ENCODE measurements at regions not wholly inside any gene's neighbourhood (a gene's known extent, or its start where the extent isn't known, plus 50 kb on each side); places are given as distances from the start of the nearest gene placed in this dataset.

DNA sequence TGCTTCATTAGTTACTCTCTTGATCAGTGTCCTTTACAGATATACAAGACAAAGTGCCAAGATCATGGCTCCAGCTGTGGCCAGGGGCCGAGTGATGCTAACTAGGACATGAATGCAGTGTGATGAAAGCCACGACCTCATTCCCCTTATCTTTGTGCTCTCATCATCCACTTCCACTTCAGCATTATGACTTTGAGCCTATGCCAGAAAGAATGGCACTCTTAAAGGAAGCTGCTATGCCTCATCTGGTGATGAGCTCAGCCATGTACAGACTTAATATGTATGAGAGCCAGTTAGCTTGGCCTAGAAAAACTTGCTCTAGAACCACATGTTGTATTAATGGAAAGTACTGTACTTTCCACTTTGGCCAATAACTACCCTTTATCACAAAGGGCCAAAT lies 179.1 kb downstream of the TOX3 start:
- no peaks in the 10 kb centered on the region for H3K36me3 ChIP-seq (ENCODE audit: control insufficient read depth, insufficient read depth, low read length)
- H3K9me3 ChIP-seq (ENCODE audit: control insufficient read depth in 2 of 2, low read length in 2 of 2), result peaks cover 0 to 3% of the 10 kb centered on the region in 2 experiments
- H3K36me3 Mint-ChIP-seq, result no peaks in the 10 kb centered on the region
- peaks cover 0 to 10% (median 5%) of the 10 kb centered on the region in 7 donors for H3K9me3 Mint-ChIP-seq
- no peak overlapping the region for H3K4me3 Mint-ChIP-seq
- no peak overlapping the region for H3K27ac ChIP-seq (ENCODE audit: insufficient read depth, low read length, poor library complexity, severe bottlenecking)
- H3K27ac Mint-ChIP-seq, result no peak overlapping the region
- H3K27me3 Mint-ChIP-seq, result no peaks in the 10 kb centered on the region
- no peaks in the 10 kb centered on the region for H3K27me3 ChIP-seq (ENCODE audit: control insufficient read depth, insufficient read depth, low read length)
- H3K4me1 ChIP-seq (ENCODE audit: control insufficient read depth, insufficient read depth, low read length, poor library complexity, severe bottlenecking), result no peaks in the 10 kb centered on the region
- H3K4me1 Mint-ChIP-seq, result no peaks in the 10 kb centered on the region
- DNase-seq (no peak), ATAC-seq (ENCODE audit: low read depth in 2 of 2) (no peak)
- H3K4me3 ChIP-seq (ENCODE audit: low read depth, low read length), result no peak overlapping the region

GRCh38 chr16:52366983-52367382 lies 180.0 kb downstream of the TOX3 start:
- no peaks in the 10 kb centered on the region for H3K27me3 Mint-ChIP-seq
- no peak for DNase-seq
- ATAC-seq (ENCODE audit: low read depth in 2 of 2), result no peak
- no peak overlapping the region for H3K27ac ChIP-seq (ENCODE audit: insufficient read depth, low read length, poor library complexity, severe bottlenecking)
- H3K4me3 ChIP-seq (ENCODE audit: low read depth, low read length), result no peak overlapping the region
- H3K9me3 ChIP-seq (ENCODE audit: control insufficient read depth in 2 of 2, low read length in 2 of 2), result peaks cover 0 to 3% of the 10 kb centered on the region in 2 experiments
- no peaks in the 10 kb centered on the region for H3K27me3 ChIP-seq (ENCODE audit: control insufficient read depth, insufficient read depth, low read length)
- no peaks in the 10 kb centered on the region for H3K4me1 Mint-ChIP-seq
- H3K4me3 Mint-ChIP-seq, result no peak overlapping the region
- no peaks in the 10 kb centered on the region for H3K36me3 Mint-ChIP-seq
- peaks cover 0 to 10% (median 5%) of the 10 kb centered on the region in 7 donors for H3K9me3 Mint-ChIP-seq
- no peak overlapping the region for H3K27ac Mint-ChIP-seq
- no peaks in the 10 kb centered on the region for H3K4me1 ChIP-seq (ENCODE audit: control insufficient read depth, insufficient read depth, low read length, poor library complexity, severe bottlenecking)
- no peaks in the 10 kb centered on the region for H3K36me3 ChIP-seq (ENCODE audit: control insufficient read depth, insufficient read depth, low read length)

DNA sequence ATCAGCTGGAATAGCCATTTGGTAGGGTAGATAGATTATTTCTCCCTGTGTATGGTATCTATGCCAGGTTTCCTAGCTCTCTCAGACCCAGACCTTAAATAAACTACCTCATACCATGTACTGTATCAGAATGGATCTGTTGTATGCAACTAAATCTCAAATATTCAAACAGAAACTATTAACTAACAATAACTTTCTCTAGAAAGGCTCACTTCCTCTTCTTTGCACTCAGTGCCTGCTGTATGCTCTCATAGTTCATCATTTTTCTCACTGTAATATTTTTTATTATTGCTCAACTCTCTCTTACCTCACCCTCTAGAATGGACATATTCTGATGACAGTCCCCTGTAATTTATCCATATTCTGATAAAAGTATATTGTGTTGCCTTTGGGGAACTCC lies 182.4 kb downstream of the TOX3 start:
- ATAC-seq (ENCODE audit: low read depth in 2 of 2), result no peak
- no peaks in the 10 kb centered on the region for H3K4me1 Mint-ChIP-seq
- peaks cover 0 to 26% (median 5%) of the 10 kb centered on the region in 7 donors for H3K9me3 Mint-ChIP-seq
- no peaks in the 10 kb centered on the region for H3K27me3 ChIP-seq (ENCODE audit: control insufficient read depth, insufficient read depth, low read length)
- no peak overlapping the region for H3K27ac ChIP-seq (ENCODE audit: insufficient read depth, low read length, poor library complexity, severe bottlenecking)
- peaks cover 0 to 3% of the 10 kb centered on the region in 2 experiments for H3K9me3 ChIP-seq (ENCODE audit: control insufficient read depth in 2 of 2, low read length in 2 of 2)
- H3K36me3 Mint-ChIP-seq, result no peaks in the 10 kb centered on the region
- no peaks in the 10 kb centered on the region for H3K4me1 ChIP-seq (ENCODE audit: control insufficient read depth, insufficient read depth, low read length, poor library complexity, severe bottlenecking)
- H3K27me3 Mint-ChIP-seq, result no peaks in the 10 kb centered on the region
- H3K27ac Mint-ChIP-seq, result no peak overlapping the region
- DNase-seq, result no peak
- no peak overlapping the region for H3K4me3 Mint-ChIP-seq
- no peaks in the 10 kb centered on the region for H3K36me3 ChIP-seq (ENCODE audit: control insufficient read depth, insufficient read depth, low read length)
- no peak overlapping the region for H3K4me3 ChIP-seq (ENCODE audit: low read depth, low read length)

- H3K9me3 ChIP-seq (ENCODE audit: control insufficient read depth in 2 of 2, low read length in 2 of 2), result peaks cover 0 to 3% of the 10 kb centered on the region in 2 experiments
- H3K4me3 Mint-ChIP-seq, result no peak overlapping the region
- H3K27ac Mint-ChIP-seq, result no peak overlapping the region
- no peaks in the 10 kb centered on the region for H3K36me3 ChIP-seq (ENCODE audit: control insufficient read depth, insufficient read depth, low read length)
- DNase-seq (no peak), ATAC-seq (ENCODE audit: low read depth in 2 of 2) (no peak)
- H3K36me3 Mint-ChIP-seq, result no peaks in the 10 kb centered on the region
- no peak overlapping the region for H3K4me3 ChIP-seq (ENCODE audit: low read depth, low read length)
- no peaks in the 10 kb centered on the region for H3K4me1 Mint-ChIP-seq
- H3K4me1 ChIP-seq (ENCODE audit: control insufficient read depth, insufficient read depth, low read length, poor library complexity, severe bottlenecking), result no peaks in the 10 kb centered on the region
- peaks cover 0 to 27% (median 8%) of the 10 kb centered on the region in 7 donors for H3K9me3 Mint-ChIP-seq
- H3K27me3 Mint-ChIP-seq, result no peaks in the 10 kb centered on the region
- H3K27ac ChIP-seq (ENCODE audit: insufficient read depth, low read length, poor library complexity, severe bottlenecking), result no peak overlapping the region
- H3K27me3 ChIP-seq (ENCODE audit: control insufficient read depth, insufficient read depth, low read length), result no peaks in the 10 kb centered on the region
Observed at GRCh38 chr16:52363082-52363481, 183.9 kb downstream of the TOX3 start.

GRCh38 chr16:52357711-52358110 lies 189.2 kb downstream of the TOX3 start:
- no peaks in the 10 kb centered on the region for H3K4me1 Mint-ChIP-seq
- H3K9me3 Mint-ChIP-seq, result peaks cover 0 to 33% (median 8%) of the 10 kb centered on the region in 7 donors
- ATAC-seq (ENCODE audit: low read depth in 2 of 2), result no peak
- no peak overlapping the region for H3K4me3 Mint-ChIP-seq
- Histone ChIP-seq H3K36me3 (ENCODE audit: control insufficient read depth, insufficient read depth, low read length) (no peaks in the 10 kb centered on the region), H3K4me3 (ENCODE audit: low read depth, low read length) (no peak overlapping the region), H3K27me3 (ENCODE audit: control insufficient read depth, insufficient read depth, low read length) (no peaks in the 10 kb centered on the region), H3K4me1 (ENCODE audit: control insufficient read depth, insufficient read depth, low read length, poor library complexity, severe bottlenecking) (no peaks in the 10 kb centered on the region), H3K27ac (ENCODE audit: insufficient read depth, low read length, poor library complexity, severe bottlenecking) (no peak overlapping the region), H3K9me3 (ENCODE audit: control insufficient read depth in 2 of 2, low read length in 2 of 2) (peaks cover 0 to 5% of the 10 kb centered on the region in 2 experiments)
- H3K36me3 Mint-ChIP-seq, result no peaks in the 10 kb centered on the region
- no peak overlapping the region for H3K27ac Mint-ChIP-seq
- DNase-seq, result no peak
- H3K27me3 Mint-ChIP-seq, result no peaks in the 10 kb centered on the region

GRCh38 chr16:52353249-52353648 lies 193.7 kb downstream of the TOX3 start:
- Histone ChIP-seq H3K4me3 (ENCODE audit: low read depth, low read length) (no peak overlapping the region), H3K9me3 (ENCODE audit: control insufficient read depth in 2 of 2, low read length in 2 of 2) (peaks cover 0 to 5% of the 10 kb centered on the region in 2 experiments), H3K27me3 (ENCODE audit: control insufficient read depth, insufficient read depth, low read length) (no peaks in the 10 kb centered on the region), H3K4me1 (ENCODE audit: control insufficient read depth, insufficient read depth, low read length, poor library complexity, severe bottlenecking) (no peaks in the 10 kb centered on the region), H3K27ac (ENCODE audit: insufficient read depth, low read length, poor library complexity, severe bottlenecking) (no peak overlapping the region), H3K36me3 (ENCODE audit: control insufficient read depth, insufficient read depth, low read length) (no peaks in the 10 kb centered on the region)
- Mint-ChIP-seq H3K9me3 (peaks cover 0 to 17% (median 11%) of the 10 kb centered on the region in 7 donors), H3K4me3 (no peak overlapping the region), H3K4me1 (no peaks in the 10 kb centered on the region), H3K27me3 (no peaks in the 10 kb centered on the region), H3K36me3 (no peaks in the 10 kb centered on the region), H3K27ac (no peak overlapping the region)
- ATAC-seq (ENCODE audit: low read depth in 2 of 2) (no peak), DNase-seq (no peak)

- H3K4me1 ChIP-seq (ENCODE audit: control insufficient read depth, insufficient read depth, low read length, poor library complexity, severe bottlenecking), result no peaks in the 10 kb centered on the region
- H3K27me3 Mint-ChIP-seq, result no peaks in the 10 kb centered on the region
- H3K27me3 ChIP-seq (ENCODE audit: control insufficient read depth, insufficient read depth, low read length), result no peaks in the 10 kb centered on the region
- no peaks in the 10 kb centered on the region for H3K9me3 ChIP-seq (ENCODE audit: control insufficient read depth in 2 of 2, low read length in 2 of 2)
- no peak overlapping the region for H3K27ac Mint-ChIP-seq
- DNase-seq (no peak), ATAC-seq (ENCODE audit: low read depth in 2 of 2) (no peak)
- H3K4me1 Mint-ChIP-seq, result no peaks in the 10 kb centered on the region
- no peak overlapping the region for H3K27ac ChIP-seq (ENCODE audit: insufficient read depth, low read length, poor library complexity, severe bottlenecking)
- no peaks in the 10 kb centered on the region for H3K36me3 ChIP-seq (ENCODE audit: control insufficient read depth, insufficient read depth, low read length)
- no peaks in the 10 kb centered on the region for H3K36me3 Mint-ChIP-seq
- H3K4me3 Mint-ChIP-seq, result no peak overlapping the region
- peaks cover 0 to 19% (median 9%) of the 10 kb centered on the region in 7 donors for H3K9me3 Mint-ChIP-seq
- no peak overlapping the region for H3K4me3 ChIP-seq (ENCODE audit: low read depth, low read length)
Observed at GRCh38 chr16:52351451-52351850, 195.5 kb downstream of the TOX3 start.

- no peak overlapping the region for H3K4me3 ChIP-seq (ENCODE audit: low read depth, low read length)
- ATAC-seq (ENCODE audit: low read depth in 2 of 2) (no peak), DNase-seq (no peak)
- H3K9me3 ChIP-seq (ENCODE audit: control insufficient read depth in 2 of 2, low read length in 2 of 2), result no peaks in the 10 kb centered on the region
- Mint-ChIP-seq H3K27ac (no peak overlapping the region), H3K36me3 (no peaks in the 10 kb centered on the region), H3K27me3 (no peaks in the 10 kb centered on the region), H3K4me3 (no peak overlapping the region), H3K4me1 (no peaks in the 10 kb centered on the region), H3K9me3 (peaks cover 0 to 18% (median 9%) of the 10 kb centered on the region in 7 donors)
- no peak overlapping the region for H3K27ac ChIP-seq (ENCODE audit: insufficient read depth, low read length, poor library complexity, severe bottlenecking)
- no peaks in the 10 kb centered on the region for H3K27me3 ChIP-seq (ENCODE audit: control insufficient read depth, insufficient read depth, low read length)
- no peaks in the 10 kb centered on the region for H3K36me3 ChIP-seq (ENCODE audit: control insufficient read depth, insufficient read depth, low read length)
- no peaks in the 10 kb centered on the region for H3K4me1 ChIP-seq (ENCODE audit: control insufficient read depth, insufficient read depth, low read length, poor library complexity, severe bottlenecking)
Observed at GRCh38 chr16:52350031-52350642, 196.8 kb downstream of the TOX3 start.

Measured in CD4-positive, CD25-positive, alpha-beta regulatory T cell (primary cell).